NT2/D1 (cell line): ENCODE measurements at regions not wholly inside any gene's neighbourhood (a gene's known extent, or its start where the extent isn't known, plus 50 kb on each side); places are given as distances from the start of the nearest gene placed in this dataset.

Experiments used
- DNase-seq: peaks from one replicate; pipeline ENCODE4 v3.0.0-alpha.2; 2011; ENCODE audit warnings: low read depth, low spot score
- H3K27me3 ChIP-seq: 2 replicates; pipeline ENCODE4 v1.6.0; 2011; ENCODE audit warnings: mild to moderate bottlenecking; ENCODE audit not compliant: insufficient read length, insufficient read depth
- H3K36me3 ChIP-seq: 2 replicates; pipeline ENCODE4 v1.6.1; 2011; ENCODE audit warnings: mild to moderate bottlenecking, low read length, mixed read lengths; ENCODE audit not compliant: insufficient read depth, insufficient read length
- H3K4me1 ChIP-seq: 2 replicates; pipeline ENCODE4 v1.5.1; 2011; ENCODE audit not compliant: insufficient read depth, insufficient read length
- H3K4me3 ChIP-seq: 2 replicates; pipeline ENCODE4 v1.5.1; 2011; ENCODE audit warnings: low read depth; ENCODE audit not compliant: insufficient read length
- H3K9ac ChIP-seq: 2 replicates; pipeline ENCODE4 v1.6.0; 2011; ENCODE audit warnings: low read depth; ENCODE audit not compliant: insufficient read length
- H3K9me3 ChIP-seq: 2 replicates; pipeline ENCODE4 v1.5.1; 2011; ENCODE audit warnings: mild to moderate bottlenecking, low read length; ENCODE audit not compliant: insufficient read depth
- SUZ12 ChIP-seq: IDR thresholded peaks from 2 replicates; pipeline ENCODE4 v1.6.1; 2011; ENCODE audit not compliant: insufficient read length, insufficient read depth; ENCODE audit errors: extremely low read depth
- YY1 ChIP-seq: IDR thresholded peaks from 2 replicates; pipeline ENCODE4 v1.6.1; 2011; ENCODE audit not compliant: insufficient read length, insufficient read depth
- ZNF274 ChIP-seq: IDR thresholded peaks from 2 replicates; pipeline ENCODE4 v1.6.1; 2011; ENCODE audit warnings: mild to moderate bottlenecking, low read depth, low read length

DNA sequence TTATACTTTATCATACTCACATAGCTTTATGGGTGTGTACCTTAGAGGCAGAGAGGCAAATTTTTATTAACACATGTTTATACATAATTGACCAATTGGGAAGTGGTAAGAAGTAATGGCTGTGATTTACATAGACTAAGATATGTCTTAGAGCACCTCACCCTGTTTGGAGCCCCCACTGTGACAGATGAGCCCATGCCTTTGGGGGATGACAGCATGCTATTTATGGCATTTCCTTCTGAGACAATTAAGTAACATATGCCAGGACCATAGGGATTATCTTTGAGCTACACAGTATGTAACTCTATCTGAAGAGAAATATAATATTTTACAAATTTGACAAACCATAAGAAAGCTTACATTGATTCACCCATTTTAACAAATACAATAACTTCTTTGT lies 1655.3 kb upstream of the ACVR2A start:
- no peak overlapping the region for H3K4me3 ChIP-seq
- H3K36me3 ChIP-seq, result no peaks in the 10 kb centered on the region
- TF ChIP-seq YY1 (no peak), ZNF274 (no peak), SUZ12 (no peak)
- H3K9me3 ChIP-seq, result no peaks in the 10 kb centered on the region
- no peaks in the 10 kb centered on the region for H3K4me1 ChIP-seq
- no peak for DNase-seq
- H3K9ac ChIP-seq, result no peak overlapping the region
- H3K27me3 ChIP-seq, result no peaks in the 10 kb centered on the region

DNA sequence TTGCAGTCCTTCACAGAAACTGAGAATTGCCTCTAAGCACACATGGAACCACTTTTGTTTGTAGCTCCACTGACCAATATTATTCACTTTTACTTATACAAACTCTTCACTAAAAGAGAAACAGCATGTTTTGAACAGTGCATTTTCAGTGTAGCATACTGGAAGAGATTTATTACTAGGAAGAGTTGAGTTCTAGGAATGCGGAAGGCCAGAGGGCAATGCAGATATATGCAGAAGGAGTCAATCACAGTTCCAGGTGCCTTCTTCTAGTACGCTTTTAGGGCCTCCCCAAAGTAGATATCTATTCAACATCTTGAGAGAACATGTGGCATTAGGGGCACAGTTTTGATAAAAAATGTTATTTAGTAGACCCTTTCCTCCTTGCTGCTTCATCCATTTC lies 1654.0 kb upstream of the ZEB2 start:
- no peaks in the 10 kb centered on the region for H3K4me1 ChIP-seq
- DNase-seq, result no peak
- no peak overlapping the region for H3K9ac ChIP-seq
- H3K4me3 ChIP-seq, result no peak overlapping the region
- TF ChIP-seq YY1 (no peak), ZNF274 (no peak), SUZ12 (no peak)
- H3K27me3 ChIP-seq, result no peaks in the 10 kb centered on the region
- no peaks in the 10 kb centered on the region for H3K36me3 ChIP-seq
- H3K9me3 ChIP-seq, result peaks cover 23% of the 10 kb centered on the region

DNA sequence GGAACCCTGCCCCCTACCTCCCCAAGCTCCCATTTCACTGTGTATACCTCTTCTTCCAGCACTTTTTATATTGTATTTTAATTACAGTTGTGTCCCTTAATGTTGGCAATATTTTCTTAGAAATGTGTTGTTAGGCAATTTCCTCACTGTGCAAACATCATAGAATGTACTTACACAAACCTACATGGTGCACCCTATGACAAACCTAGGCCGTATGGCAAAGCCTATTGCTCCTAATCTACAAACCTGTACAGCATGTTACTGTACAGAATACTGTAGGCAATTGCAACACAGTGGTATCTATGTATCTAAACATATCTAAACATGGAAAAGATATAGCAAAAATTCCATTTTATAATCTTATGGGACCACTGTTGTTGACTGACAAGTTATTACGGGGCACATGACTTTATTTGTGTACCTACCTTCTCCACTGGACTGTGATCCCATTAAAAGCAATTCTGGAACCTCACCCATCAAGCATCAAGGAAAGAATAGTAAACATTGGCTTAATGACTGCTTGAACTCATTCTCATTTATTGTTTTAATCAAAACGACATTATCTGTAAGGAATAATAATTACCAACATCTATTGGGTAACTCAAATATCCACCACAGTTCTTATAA lies 1641.5 kb upstream of the ZEB2 start:
- H3K4me1 ChIP-seq, result no peaks in the 10 kb centered on the region
- TF ChIP-seq ZNF274 (no peak), YY1 (no peak), SUZ12 (no peak)

GRCh38 chr2:146158072-146158674 lies 1638.3 kb upstream of the ZEB2 start:
- H3K9me3 ChIP-seq, result no peaks in the 10 kb centered on the region
- no peaks in the 10 kb centered on the region for H3K27me3 ChIP-seq
- no peak overlapping the region for H3K9ac ChIP-seq
- H3K4me3 ChIP-seq, result no peak overlapping the region
- no peaks in the 10 kb centered on the region for H3K4me1 ChIP-seq
- no peak for DNase-seq
- H3K36me3 ChIP-seq, result no peaks in the 10 kb centered on the region
- TF ChIP-seq YY1 (no peak), ZNF274 (no peak), SUZ12 (no peak)

More for the DNA sequence above, 1641.5 kb upstream of the ZEB2 start:
- no peak overlapping the region for H3K4me3 ChIP-seq
- no peak overlapping the region for H3K9ac ChIP-seq
- DNase-seq, result no peak
- no peaks in the 10 kb centered on the region for H3K36me3 ChIP-seq
- H3K27me3 ChIP-seq, result no peaks in the 10 kb centered on the region
- H3K9me3 ChIP-seq, result no peaks in the 10 kb centered on the region

- Histone ChIP-seq H3K4me1 (no peaks in the 10 kb centered on the region), H3K9me3 (no peaks in the 10 kb centered on the region), H3K27me3 (no peaks in the 10 kb centered on the region), H3K9ac (no peak overlapping the region), H3K36me3 (no peaks in the 10 kb centered on the region), H3K4me3 (no peak overlapping the region)
- TF ChIP-seq YY1 (no peak), ZNF274 (no peak), SUZ12 (no peak)
- DNase-seq, result no peak
These were observed 1627.6 kb upstream of the ZEB2 start for GRCh38 chr2:146147448-146148012.

- Histone ChIP-seq H3K9ac (no peak overlapping the region), H3K27me3 (no peaks in the 10 kb centered on the region), H3K4me1 (no peaks in the 10 kb centered on the region), H3K36me3 (no peaks in the 10 kb centered on the region), H3K4me3 (no peak overlapping the region), H3K9me3 (no peaks in the 10 kb centered on the region)
- DNase-seq, result no peak
- TF ChIP-seq SUZ12, result no peak
- no peak for TF ChIP-seq YY1
- no peak for TF ChIP-seq ZNF274
These were observed 1624.1 kb upstream of the ZEB2 start for GRCh38 chr2:146143971-146144370.

DNA sequence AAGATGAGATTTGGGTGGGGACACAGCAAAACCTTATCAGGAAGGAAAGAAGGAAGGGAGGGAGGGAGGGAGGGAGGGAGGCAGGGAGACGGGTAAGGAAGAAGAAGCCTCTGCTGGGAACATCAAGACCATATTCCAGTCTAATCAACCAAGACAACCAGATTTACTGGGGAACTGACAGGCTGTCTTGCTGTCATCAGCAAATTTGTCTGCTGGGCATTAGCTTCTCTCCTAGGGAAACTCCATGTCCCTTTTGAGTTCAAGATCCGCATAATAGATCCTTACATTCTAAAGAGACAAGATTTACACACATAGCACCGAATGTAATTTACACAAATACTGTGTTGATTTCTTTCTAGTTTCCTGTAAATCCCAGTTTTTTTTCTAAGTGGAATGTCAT lies 1618.9 kb upstream of the ZEB2 start:
- no peaks in the 10 kb centered on the region for H3K4me1 ChIP-seq
- no peak overlapping the region for H3K4me3 ChIP-seq
- no peak for TF ChIP-seq YY1
- TF ChIP-seq ZNF274, result no peak
- TF ChIP-seq SUZ12, result no peak
- no peaks in the 10 kb centered on the region for H3K27me3 ChIP-seq
- no peak overlapping the region for H3K9ac ChIP-seq
- no peak for DNase-seq
- H3K9me3 ChIP-seq, result peaks cover 23% of the 10 kb centered on the region
- no peaks in the 10 kb centered on the region for H3K36me3 ChIP-seq
